ENCODE measurements at regions not wholly inside any gene's neighbourhood (a gene's known extent, or its start where the extent isn't known, plus 50 kb on each side); places are given as distances from the start of the nearest gene placed in this dataset.

GRCh38 chr14:99116741-99117295, 155.2 kb downstream of the BCL11B start:
- Histone ChIP-seq H3K27me3 (ENCODE audit: control insufficient read depth in 2 of 2, insufficient read depth in 2 of 2, low read length in 2 of 2) (no peaks in the 10 kb centered on the region), H3K9me3 (replicated peaks; ENCODE audit: control insufficient read depth, insufficient read depth, low read length) (peaks cover 2% of the 10 kb centered on the region), H3K4me1 (ENCODE audit: control insufficient read depth, extremely low read depth, insufficient read depth, low read length) (no peaks in the 10 kb centered on the region), H3K36me3 (ENCODE audit: control insufficient read depth in 2 of 2, extremely low read depth in 1 of 2, insufficient read depth in 2 of 2, low read length in 2 of 2) (no peaks in the 10 kb centered on the region), H3K27ac (ENCODE audit: insufficient read depth, low read depth, low read length) (no peak overlapping the region), H4K20me1 (replicated peaks; ENCODE audit: control insufficient read depth, extremely low read depth, insufficient read depth, low read length) (no peaks in the 10 kb centered on the region), H3K9me1 (replicated peaks; ENCODE audit: control insufficient read depth, extremely low read depth, insufficient read depth, low read length) (no peaks in the 10 kb centered on the region), H3K4me3 (replicated peaks in 1 of 3; ENCODE audit: insufficient read depth in 1 of 3, low read depth in 1 of 3, low read length in 3 of 3) (no peak overlapping the region), H3K9ac (replicated peaks; ENCODE audit: extremely low read depth, insufficient read depth, low read length) (no peak overlapping the region), H3K4me2 (ENCODE audit: insufficient read depth, low read length) (no peak overlapping the region), H2AFZ (ENCODE audit: low read depth, low read length) (no peak overlapping the region), H3K79me2 (ENCODE audit: control insufficient read depth, insufficient read depth, low read length) (no peaks in the 10 kb centered on the region)
- intact Hi-C loops (cut with micrococcal nuclease) (no loop called here), dilution Hi-C loops (cut with MboI; ENCODE audit: extremely low pct_ligation_motif_present, low sequenced_read_pairs) (no loop called here)
- POLR2A ChIA-PET, result no interaction called here
- no TSS peak for BruUV-seq (replicated peaks)
- FAIRE-seq (no peak), DNase-seq (ENCODE audit: low read depth, low spot score) (no peak)
- CTCF ChIA-PET, result no interaction called here
- TF ChIP-seq POLR2A (IDR thresholded peaks at IDR 0.05; ENCODE audit: low read depth, low read length) (no peak), POLR2AphosphoS5 (IDR thresholded peaks at IDR 0.05; ENCODE audit: insufficient read depth, low read depth, low read length) (no peak), MAX (IDR thresholded peaks at IDR 0.05; ENCODE audit: insufficient read depth, insufficient read length) (no peak), MYC (IDR thresholded peaks at IDR 0.05; ENCODE audit: low read depth, low read length) (no peak), FOS (IDR thresholded peaks at IDR 0.05; ENCODE audit: borderline replicate concordance, insufficient read depth, low read length) (no peak), JUN (IDR thresholded peaks at IDR 0.05; ENCODE audit: borderline replicate concordance, insufficient read depth, insufficient read length, low read depth) (no peak), EZH2 (IDR thresholded peaks at IDR 0.05; ENCODE audit: borderline replicate concordance, low read depth, low read length, severe bottlenecking) (no peak), GATA2 (IDR thresholded peaks at IDR 0.05; ENCODE audit: insufficient read depth, insufficient read length, low read depth, low read length) (no peak), CTCF (IDR thresholded peaks at IDR 0.05; ENCODE audit: extremely low read depth in 1 of 2, insufficient read depth in 1 of 2, low read depth in 1 of 2, low read length in 2 of 2) (no peak)
